HG03457 (cell line): ENCODE measurements at regions not wholly inside any gene's neighbourhood (a gene's known extent, or its start where the extent isn't known, plus 50 kb on each side); places are given as distances from the start of the nearest gene placed in this dataset.
"Not testable (repeated sequence)": the region's sequence is repeated elsewhere in the genome, so short reads cannot be mapped to it uniquely, and the experiment has no call there.

Experiments used
- ATAC-seq: cut with Tn5 transposase; IDR thresholded peaks from one replicate; pipeline ENCODE4 v1.9.1; 2021; ENCODE audit warnings: moderate number of reproducible peaks; ENCODE audit not compliant: unreplicated experiment

DNA sequence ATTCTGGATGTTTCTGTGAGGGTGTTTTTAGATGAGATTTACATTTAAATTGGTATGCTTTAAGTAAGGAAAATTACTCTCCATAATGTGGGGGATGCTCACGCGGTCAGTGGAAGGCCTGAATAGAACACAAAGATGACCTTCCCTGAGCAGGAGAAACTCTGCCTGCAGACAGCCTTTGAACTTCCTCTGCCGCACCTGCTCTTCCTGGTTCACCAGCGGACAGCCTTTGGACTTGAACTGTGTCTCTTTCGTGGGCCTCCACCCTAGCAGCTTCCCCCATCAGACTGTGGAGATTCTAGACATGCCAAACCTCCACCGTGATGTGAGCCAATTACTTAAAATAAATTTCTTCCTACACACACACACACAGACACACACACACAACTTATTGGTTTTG lies 210.7 kb downstream of the EFCAB11 start:
- ATAC-seq = no peak

DNA sequence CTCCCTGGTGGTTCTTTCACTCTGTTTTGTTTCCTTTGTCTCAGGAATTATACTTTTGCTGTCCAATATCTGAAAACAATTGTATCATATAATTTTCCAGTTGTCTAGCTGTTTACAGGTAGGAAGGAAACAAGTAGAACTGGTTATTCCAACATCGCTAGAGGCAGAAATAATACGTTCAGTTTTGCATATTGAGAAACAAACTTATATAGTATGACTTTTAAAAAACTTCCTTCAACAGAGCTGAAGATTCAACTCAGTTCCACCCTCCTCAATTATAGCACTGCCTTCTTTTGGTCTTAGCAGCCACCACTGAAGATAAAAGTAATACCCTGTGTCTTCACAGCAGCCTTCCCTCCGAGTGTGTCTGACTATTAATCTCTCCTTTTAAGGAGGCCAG lies 214.3 kb downstream of the EFCAB11 start:
- no peak for ATAC-seq

DNA sequence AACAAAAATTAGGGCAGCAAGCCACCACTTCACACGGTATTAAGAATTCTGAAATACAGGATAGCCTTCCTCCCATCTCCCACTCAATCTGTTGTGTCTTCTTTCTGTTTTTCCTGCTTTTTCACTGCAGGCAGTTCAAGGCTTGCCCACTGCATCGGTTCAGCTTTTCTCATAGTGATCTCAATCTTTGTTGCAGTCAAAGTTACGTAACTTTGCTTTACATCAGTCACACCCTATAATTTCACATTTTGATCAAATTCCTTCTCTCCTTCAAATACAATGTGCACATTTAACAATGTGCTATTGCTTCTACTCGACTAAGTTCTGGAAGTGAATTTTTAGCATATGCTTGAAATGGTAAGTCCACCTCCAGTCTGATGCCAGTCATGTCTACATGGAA lies 217.6 kb downstream of the EFCAB11 start:
- no peak for ATAC-seq

DNA sequence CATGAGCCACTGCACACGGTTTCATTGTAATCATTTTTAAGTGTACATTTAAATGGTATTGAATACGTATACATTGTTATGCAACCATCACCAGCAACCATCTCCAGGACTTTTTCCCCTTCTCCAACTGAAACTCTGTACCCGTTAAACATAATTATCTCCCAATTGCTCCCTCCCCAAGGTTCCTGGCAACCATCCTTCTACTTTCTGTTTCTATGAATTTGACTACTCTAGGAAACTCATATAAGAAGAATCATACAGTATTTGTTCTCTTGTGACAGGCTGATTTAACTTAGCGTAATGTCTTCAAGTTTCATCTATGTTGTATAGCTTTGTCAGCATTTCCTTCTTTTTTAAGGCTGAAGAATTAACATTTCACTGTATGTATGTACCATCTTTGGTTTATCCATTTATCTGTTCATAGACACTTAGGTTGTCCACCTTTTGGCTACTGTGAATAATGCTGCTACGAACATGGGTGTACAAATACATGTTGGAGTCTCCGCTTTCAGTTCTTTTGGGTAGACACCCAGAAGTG lies 223.1 kb downstream of the EFCAB11 start:
- no peak for ATAC-seq

GRCh38 chr14:89730687-89731086 lies 223.8 kb downstream of the EFCAB11 start:
- no peak for ATAC-seq

GRCh38 chr14:89728964-89729363 lies 225.6 kb downstream of the EFCAB11 start:
- no peak for ATAC-seq

DNA sequence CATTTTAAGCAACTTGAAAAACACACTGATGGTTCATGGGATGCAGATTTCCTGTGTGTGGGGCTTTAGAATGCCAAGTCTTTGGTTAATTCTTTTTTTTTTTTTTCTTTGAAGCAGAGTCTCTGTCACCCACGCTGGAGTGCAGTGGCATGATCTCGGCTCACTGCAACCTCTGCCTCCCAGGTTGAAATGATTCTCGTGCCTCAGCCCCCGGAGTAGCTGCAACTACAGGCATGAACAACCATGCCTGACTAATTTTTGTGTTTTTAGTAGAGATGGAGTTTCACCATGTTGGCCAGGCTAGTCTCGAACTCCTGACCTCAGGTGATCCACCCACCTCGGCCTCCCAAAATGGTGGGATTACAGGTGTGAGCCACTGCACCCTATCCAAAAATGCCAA lies 228.3 kb downstream of the EFCAB11 start:
- ATAC-seq = not testable (repeated sequence)

GRCh38 chr14:89724628-89724960 lies 229.9 kb downstream of the EFCAB11 start:
- no peak for ATAC-seq

DNA sequence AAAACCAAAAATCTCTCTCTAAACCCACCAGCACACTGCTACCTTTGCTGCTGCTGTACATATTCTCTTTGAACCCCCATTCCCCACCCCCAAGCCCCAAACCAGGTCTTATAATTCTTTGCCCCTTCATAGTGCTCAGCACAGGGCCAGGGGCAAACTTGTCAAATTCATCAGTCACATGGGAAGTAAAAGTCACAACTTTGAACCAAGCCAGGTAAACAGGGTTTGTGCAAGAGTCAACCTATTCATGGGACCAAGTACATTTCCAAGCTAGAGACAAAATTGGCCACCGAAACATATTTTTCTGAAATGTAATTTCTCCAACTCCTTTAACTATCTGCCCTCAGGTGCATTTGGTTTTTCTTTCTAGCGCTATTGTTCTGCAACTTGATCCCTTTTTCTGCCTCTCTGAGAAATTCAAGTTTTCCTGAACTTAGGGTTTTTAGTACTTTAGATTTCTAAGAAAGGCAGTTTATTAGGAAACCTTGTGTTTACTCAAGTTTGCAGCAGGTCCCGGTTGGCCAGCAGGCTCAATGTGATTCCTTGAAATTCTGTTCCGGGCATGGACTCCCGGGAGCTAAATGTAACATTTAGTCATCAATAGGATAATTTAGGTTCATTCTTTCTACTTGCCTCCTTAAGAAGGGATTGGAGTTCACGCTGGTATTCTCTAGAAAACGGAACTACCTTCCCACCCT lies 230.5 kb downstream of the EFCAB11 start:
- no peak for ATAC-seq

DNA sequence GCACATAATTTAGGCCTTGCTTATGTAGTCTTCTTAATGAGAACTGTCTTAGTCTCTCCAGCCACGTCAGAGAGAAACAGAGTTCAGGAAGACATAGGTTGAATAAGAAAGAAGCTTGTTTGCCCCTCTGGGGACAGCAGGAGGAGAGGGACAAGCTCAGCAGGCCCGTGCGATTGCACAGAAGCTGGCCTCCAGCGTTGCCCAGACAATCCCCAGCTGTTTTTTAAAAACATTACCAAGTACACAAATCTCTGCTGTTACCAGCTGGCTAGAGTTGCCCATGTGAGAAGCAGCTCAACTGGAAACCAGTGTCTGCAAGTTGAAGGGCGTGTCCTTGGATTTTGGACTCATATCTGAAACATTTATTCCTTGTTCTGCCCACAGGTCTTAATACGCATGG lies 232.6 kb downstream of the EFCAB11 start:
- no peak for ATAC-seq

DNA sequence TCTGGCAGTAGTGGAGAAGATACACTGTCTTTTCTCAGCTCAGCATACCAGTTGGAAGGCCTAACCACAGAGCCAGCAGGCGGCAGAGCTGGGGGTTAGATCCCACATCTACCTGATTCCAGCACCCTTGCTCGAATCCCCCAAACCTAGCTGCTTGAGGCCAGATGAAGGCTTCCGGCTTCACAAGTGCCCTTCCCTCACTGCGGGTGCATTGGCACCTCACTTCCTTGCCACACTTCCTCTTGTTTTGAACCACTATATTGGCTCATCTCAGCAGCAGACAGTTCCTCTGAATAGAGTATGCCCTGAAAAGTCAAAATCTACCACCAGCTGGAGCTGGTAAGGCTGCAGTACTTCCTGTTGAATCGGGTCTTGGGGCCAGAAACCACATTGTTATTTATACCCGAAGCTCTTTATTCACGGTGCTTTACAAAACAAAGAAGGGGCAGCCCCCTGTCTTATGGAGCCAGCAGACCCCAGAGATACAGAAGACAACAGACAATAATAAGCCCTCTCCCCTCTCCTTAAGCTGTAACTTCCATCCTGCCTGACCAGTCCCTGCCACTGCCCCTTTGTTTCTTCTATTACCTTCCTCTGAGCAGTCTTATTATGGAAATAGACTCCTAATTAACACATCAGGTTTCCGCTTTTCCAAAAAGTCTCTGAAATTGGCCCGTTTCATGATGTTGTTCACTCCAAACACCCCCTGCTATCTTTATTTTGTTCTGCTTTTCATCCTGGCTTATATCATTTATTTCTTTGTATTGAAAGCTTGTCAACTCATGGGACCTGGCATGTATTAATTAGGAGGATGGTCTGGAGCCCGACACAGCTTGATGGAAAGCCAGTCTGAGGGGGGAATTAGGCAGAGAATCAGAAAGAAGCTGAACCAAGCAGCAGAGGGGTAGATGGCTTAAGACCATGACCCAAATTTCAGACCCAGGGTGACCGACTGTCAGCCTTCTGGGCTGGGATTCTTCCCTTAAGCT lies 233.5 kb downstream of the EFCAB11 start:
- ATAC-seq = peak; percentile 53

GRCh38 chr14:89720076-89720687 lies 234.3 kb downstream of the EFCAB11 start:
- ATAC-seq = no peak

- peak; percentile 54 for ATAC-seq
Observed at GRCh38 chr14:89719366-89720075, 235.0 kb downstream of the EFCAB11 start.

GRCh38 chr14:89708982-89709625 lies 245.4 kb downstream of the EFCAB11 start:
- ATAC-seq = no peak

- ATAC-seq = no peak
Observed at GRCh38 chr14:89707086-89707485, 247.4 kb downstream of the EFCAB11 start.

DNA sequence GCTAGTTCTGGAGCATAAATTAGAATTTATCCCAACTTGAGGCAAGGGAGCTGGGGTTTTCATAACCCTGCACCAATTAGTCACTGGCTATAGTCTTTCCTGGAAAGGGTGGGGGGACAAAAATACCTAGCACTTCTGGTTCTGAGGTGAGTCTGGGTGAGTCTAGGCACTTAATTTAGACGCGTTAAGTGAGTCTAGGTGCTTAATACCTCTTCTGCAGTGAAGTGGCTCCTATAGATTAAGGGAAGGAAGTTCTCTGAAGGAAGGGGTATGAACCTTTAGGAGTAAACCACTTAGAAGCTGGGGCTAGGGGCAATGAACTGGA lies 251.7 kb downstream of the EFCAB11 start:
- no peak for ATAC-seq

- no peak for ATAC-seq
Observed at GRCh38 chr14:89702073-89702875, 252.3 kb downstream of the EFCAB11 start.

- peak; percentile 70 for ATAC-seq
Observed at GRCh38 chr14:89701211-89702043, 253.1 kb downstream of the EFCAB11 start.

DNA sequence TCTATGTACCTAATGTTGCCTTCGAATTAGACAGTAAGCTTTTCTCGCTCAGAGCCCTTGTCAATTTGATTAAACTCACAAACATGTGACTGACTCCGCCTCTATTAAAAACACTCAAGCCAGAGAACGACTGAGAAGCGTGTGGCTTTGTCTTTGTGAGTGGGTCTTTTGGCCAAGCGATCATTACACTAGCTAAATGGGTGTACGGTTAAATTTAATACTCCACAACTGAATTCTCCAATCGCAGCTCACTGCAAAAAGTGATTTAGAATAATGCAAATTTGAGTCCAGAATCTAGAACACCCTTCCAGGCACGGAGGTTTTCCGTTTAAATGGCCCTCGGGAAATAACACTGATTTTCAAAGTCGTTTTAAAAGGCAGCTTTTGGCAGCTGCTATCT lies 253.7 kb downstream of the EFCAB11 start:
- ATAC-seq = no peak
